ENCODE measurements at regions not wholly inside any gene's neighbourhood (a gene's known extent, or its start where the extent isn't known, plus 50 kb on each side); places are given as distances from the start of the nearest gene placed in this dataset.

DNA sequence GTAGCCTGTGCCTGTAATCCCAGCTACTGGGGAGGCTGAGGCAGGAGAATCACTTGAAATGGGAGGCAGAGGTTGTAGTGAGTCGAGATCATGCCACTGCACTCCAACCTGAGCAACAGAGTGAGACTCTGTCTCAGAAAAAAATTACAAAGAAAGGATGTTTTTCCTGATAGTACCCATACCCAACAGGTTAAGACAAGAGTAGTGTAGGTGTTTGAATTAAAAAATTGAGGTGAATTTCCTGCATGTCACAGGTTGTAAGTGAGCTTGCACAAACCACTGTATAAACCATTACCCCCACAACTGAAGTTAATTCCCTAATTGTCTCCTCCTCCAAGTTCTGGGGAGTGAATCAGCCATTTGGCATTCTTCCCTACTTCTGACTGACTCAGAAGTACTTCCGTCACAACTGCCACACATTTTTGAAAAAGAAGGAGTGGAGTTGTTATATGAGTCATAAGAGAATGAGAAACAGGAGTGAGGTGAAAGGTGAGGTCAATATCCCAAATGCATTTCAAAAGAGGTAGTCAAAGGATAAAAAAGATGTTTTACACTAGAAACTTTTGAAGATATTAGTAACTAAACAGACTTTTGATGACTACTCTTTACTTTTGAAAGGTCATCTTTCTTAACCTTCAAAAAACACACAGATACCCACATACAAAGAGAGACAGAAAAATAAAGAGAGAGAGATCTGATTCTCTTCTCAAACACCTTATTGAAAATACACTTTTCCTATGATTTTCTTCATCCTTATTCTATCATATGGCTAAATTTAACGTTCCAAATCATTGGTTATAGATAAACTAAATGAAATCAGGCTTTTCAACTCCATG is 134.5 kb downstream of the BTC start (continued):
- TF ChIP-seq, protein P1, sequence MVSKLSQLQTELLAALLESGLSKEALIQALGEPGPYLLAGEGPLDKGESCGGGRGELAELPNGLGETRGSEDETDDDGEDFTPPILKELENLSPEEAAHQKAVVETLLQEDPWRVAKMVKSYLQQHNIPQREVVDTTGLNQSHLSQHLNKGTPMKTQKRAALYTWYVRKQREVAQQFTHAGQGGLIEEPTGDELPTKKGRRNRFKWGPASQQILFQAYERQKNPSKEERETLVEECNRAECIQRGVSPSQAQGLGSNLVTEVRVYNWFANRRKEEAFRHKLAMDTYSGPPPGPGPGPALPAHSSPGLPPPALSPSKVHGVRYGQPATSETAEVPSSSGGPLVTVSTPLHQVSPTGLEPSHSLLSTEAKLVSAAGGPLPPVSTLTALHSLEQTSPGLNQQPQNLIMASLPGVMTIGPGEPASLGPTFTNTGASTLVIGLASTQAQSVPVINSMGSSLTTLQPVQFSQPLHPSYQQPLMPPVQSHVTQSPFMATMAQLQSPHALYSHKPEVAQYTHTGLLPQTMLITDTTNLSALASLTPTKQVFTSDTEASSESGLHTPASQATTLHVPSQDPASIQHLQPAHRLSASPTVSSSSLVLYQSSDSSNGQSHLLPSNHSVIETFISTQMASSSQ (IDR thresholded peaks at IDR 0.05; ENCODE audit: low read depth), result peak; percentile 65; the same call in 1 of the 2 replicates
- TF ChIP-seq, protein P1 (CRISPR knock-in tag; IDR thresholded peaks at IDR 0.05; ENCODE audit: borderline replicate concordance), result no peak
- TF ChIP-seq ZNF558 (CRISPR knock-in tag; IDR thresholded peaks at IDR 0.05; ENCODE audit: borderline replicate concordance) (no peak), ZNF543 (CRISPR knock-in tag; IDR thresholded peaks at IDR 0.05) (no peak), ZNF12 (CRISPR knock-in tag; IDR thresholded peaks at IDR 0.05) (no peak; the same call in 1 of the 2 replicates), HDAC2 (CRISPR knock-in tag; IDR thresholded peaks at IDR 0.05) (0 out of 2 replicates have a peak, but pooled peaks have one; percentile 13), ZNF354B (CRISPR knock-in tag; IDR thresholded peaks at IDR 0.05) (no peak), REPIN1 (CRISPR knock-in tag; IDR thresholded peaks at IDR 0.05; ENCODE audit: borderline replicate concordance, low read depth) (no peak), ZBTB3 (CRISPR knock-in tag; IDR thresholded peaks at IDR 0.05; ENCODE audit: borderline replicate concordance, low read depth) (no peak), MEIS1 (CRISPR knock-in tag; IDR thresholded peaks at IDR 0.05; ENCODE audit: borderline replicate concordance) (no peak), JUN (CRISPR knock-in tag; IDR thresholded peaks at IDR 0.05) (0 out of 2 replicates have a peak, but pooled peaks have one; percentile 37), SKI (IDR thresholded peaks at IDR 0.05; ENCODE audit: partially characterized antibody) (no peak), SP140L (CRISPR knock-in tag; IDR thresholded peaks at IDR 0.05; ENCODE audit: borderline replicate concordance) (no peak), ZSCAN31 (CRISPR knock-in tag; IDR thresholded peaks at IDR 0.05; ENCODE audit: low read depth) (no peak), ZEB1 (IDR thresholded peaks at IDR 0.05; ENCODE audit: insufficient replicate concordance, low read depth) (peak; percentile 32), PRMT3 (CRISPR knock-in tag; IDR thresholded peaks at IDR 0.05; ENCODE audit: borderline replicate concordance, low read depth) (no peak), ZNF430 (CRISPR knock-in tag; IDR thresholded peaks at IDR 0.05) (no peak), TBX2 (CRISPR knock-in tag; IDR thresholded peaks at IDR 0.05; ENCODE audit: borderline replicate concordance) (peak; percentile 59), ZNF773 (CRISPR knock-in tag; IDR thresholded peaks at IDR 0.05; ENCODE audit: borderline replicate concordance) (no peak), NPAS2 (CRISPR knock-in tag; IDR thresholded peaks at IDR 0.05; ENCODE audit: borderline replicate concordance) (no peak), ZNF24 (IDR thresholded peaks at IDR 0.05) (0 out of 2 replicates have a peak, but pooled peaks have one; percentile 10), ZNF20 (CRISPR knock-in tag; IDR thresholded peaks at IDR 0.05) (no peak)
- TF ChIP-seq, protein P2, sequence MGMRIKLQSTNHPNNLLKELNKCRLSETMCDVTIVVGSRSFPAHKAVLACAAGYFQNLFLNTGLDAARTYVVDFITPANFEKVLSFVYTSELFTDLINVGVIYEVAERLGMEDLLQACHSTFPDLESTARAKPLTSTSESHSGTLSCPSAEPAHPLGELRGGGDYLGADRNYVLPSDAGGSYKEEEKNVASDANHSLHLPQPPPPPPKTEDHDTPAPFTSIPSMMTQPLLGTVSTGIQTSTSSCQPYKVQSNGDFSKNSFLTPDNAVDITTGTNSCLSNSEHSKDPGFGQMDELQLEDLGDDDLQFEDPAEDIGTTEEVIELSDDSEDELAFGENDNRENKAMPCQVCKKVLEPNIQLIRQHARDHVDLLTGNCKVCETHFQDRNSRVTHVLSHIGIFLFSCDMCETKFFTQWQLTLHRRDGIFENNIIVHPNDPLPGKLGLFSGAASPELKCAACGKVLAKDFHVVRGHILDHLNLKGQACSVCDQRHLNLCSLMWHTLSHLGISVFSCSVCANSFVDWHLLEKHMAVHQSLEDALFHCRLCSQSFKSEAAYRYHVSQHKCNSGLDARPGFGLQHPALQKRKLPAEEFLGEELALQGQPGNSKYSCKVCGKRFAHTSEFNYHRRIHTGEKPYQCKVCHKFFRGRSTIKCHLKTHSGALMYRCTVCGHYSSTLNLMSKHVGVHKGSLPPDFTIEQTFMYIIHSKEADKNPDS (CRISPR knock-in tag; IDR thresholded peaks at IDR 0.05), result no peak
- TF ChIP-seq, protein P3, sequence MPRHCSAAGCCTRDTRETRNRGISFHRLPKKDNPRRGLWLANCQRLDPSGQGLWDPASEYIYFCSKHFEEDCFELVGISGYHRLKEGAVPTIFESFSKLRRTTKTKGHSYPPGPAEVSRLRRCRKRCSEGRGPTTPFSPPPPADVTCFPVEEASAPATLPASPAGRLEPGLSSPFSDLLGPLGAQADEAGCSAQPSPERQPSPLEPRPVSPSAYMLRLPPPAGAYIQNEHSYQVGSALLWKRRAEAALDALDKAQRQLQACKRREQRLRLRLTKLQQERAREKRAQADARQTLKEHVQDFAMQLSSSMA (CRISPR knock-in tag; IDR thresholded peaks at IDR 0.05), result no peak
